ENCODE measurements at regions not wholly inside any gene's neighbourhood (a gene's known extent, or its start where the extent isn't known, plus 50 kb on each side); places are given as distances from the start of the nearest gene placed in this dataset.

GRCh38 chr21:35783721-35784120 lies 276.6 kb downstream of the SETD4 start:
- intact Hi-C loops (cut with micrococcal nuclease) (no loop called here), dilution Hi-C loops (cut with MboI; ENCODE audit: extremely low pct_ligation_motif_present, low sequenced_read_pairs) (no loop called here)
- DNase-seq (ENCODE audit: low read depth, low spot score) (no peak), FAIRE-seq (no peak)
- BruUV-seq (replicated peaks) = no TSS peak
- ChIA-PET POLR2A (no interaction called here), CTCF (no interaction called here)
- Histone ChIP-seq H3K36me3 (ENCODE audit: control insufficient read depth in 2 of 2, extremely low read depth in 1 of 2, insufficient read depth in 2 of 2, low read length in 2 of 2) (no peaks in the 10 kb centered on the region), H3K4me1 (ENCODE audit: control insufficient read depth, extremely low read depth, insufficient read depth, low read length) (no peaks in the 10 kb centered on the region), H3K9me3 (replicated peaks; ENCODE audit: control insufficient read depth, insufficient read depth, low read length) (no peaks in the 10 kb centered on the region), H3K9me1 (replicated peaks; ENCODE audit: control insufficient read depth, extremely low read depth, insufficient read depth, low read length) (no peaks in the 10 kb centered on the region), H4K20me1 (replicated peaks; ENCODE audit: control insufficient read depth, extremely low read depth, insufficient read depth, low read length) (no peaks in the 10 kb centered on the region), H3K27me3 (ENCODE audit: control insufficient read depth in 2 of 2, insufficient read depth in 2 of 2, low read length in 2 of 2) (peaks cover 7 to 14% of the 10 kb centered on the region in 2 experiments), H3K79me2 (ENCODE audit: control insufficient read depth, insufficient read depth, low read length) (no peaks in the 10 kb centered on the region), H3K4me3 (replicated peaks in 1 of 3; ENCODE audit: insufficient read depth in 1 of 3, low read depth in 1 of 3, low read length in 3 of 3) (no peak overlapping the region), H3K9ac (replicated peaks; ENCODE audit: extremely low read depth, insufficient read depth, low read length) (no peak overlapping the region), H2AFZ (ENCODE audit: low read depth, low read length) (no peak overlapping the region), H3K4me2 (ENCODE audit: insufficient read depth, low read length) (no peak overlapping the region), H3K27ac (ENCODE audit: insufficient read depth, low read depth, low read length) (no peak overlapping the region)
- TF ChIP-seq FOS (IDR thresholded peaks at IDR 0.05; ENCODE audit: borderline replicate concordance, insufficient read depth, low read length) = no peak
- TF ChIP-seq MAX (IDR thresholded peaks at IDR 0.05; ENCODE audit: insufficient read depth, insufficient read length) = no peak
- no peak for TF ChIP-seq JUN (IDR thresholded peaks at IDR 0.05; ENCODE audit: borderline replicate concordance, insufficient read depth, insufficient read length, low read depth)
- TF ChIP-seq GATA2 (IDR thresholded peaks at IDR 0.05; ENCODE audit: insufficient read depth, insufficient read length, low read depth, low read length) = no peak
- no peak for TF ChIP-seq MYC (IDR thresholded peaks at IDR 0.05; ENCODE audit: low read depth, low read length)
- TF ChIP-seq POLR2A (IDR thresholded peaks at IDR 0.05; ENCODE audit: low read depth, low read length) = no peak
- no peak for TF ChIP-seq CTCF (IDR thresholded peaks at IDR 0.05; ENCODE audit: extremely low read depth in 1 of 2, insufficient read depth in 1 of 2, low read depth in 1 of 2, low read length in 2 of 2)
- TF ChIP-seq POLR2AphosphoS5 (IDR thresholded peaks at IDR 0.05; ENCODE audit: insufficient read depth, low read depth, low read length) = no peak
- no peak for TF ChIP-seq EZH2 (IDR thresholded peaks at IDR 0.05; ENCODE audit: borderline replicate concordance, low read depth, low read length, severe bottlenecking)

All from endothelial cell of umbilical vein (primary cell).